ENCODE measurements at regions not wholly inside any gene's neighbourhood (a gene's known extent, or its start where the extent isn't known, plus 50 kb on each side); places are given as distances from the start of the nearest gene placed in this dataset.
"Not testable (repeated sequence)": the region's sequence is repeated elsewhere in the genome, so short reads cannot be mapped to it uniquely, and the experiment has no call there.

- DNase-seq, result no peak
- intact Hi-C loops (cut with DNase I), result no loop called here
These were observed 553.1 kb upstream of the ATXN7L3B start for GRCh38 chr12:73984552-73984951.

DNA sequence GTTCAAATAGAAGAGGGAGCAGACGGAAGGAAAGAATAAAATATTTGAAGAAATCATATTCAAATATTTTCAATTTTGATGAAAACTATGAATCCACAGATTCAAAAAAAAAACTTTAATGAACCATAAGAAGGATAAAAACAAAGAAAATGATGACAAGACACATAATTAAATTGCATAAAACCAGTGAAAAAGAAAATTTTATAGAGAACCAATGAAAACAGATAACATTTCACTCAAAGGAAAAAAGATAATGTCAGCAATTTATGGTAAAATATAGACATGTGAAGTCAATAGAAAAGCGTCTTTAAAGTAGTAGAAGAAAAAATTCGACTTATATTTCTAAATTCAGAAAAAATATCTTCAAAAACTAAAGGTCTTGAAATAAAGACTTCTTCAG is 546.5 kb upstream of the ATXN7L3B start:
- intact Hi-C loops (cut with DNase I), result no loop called here
- DNase-seq, result no peak

- intact Hi-C loops (cut with DNase I), result no loop called here
- no peak for DNase-seq
These were observed 538.7 kb upstream of the ATXN7L3B start for GRCh38 chr12:73998894-73999293.

- intact Hi-C loops (cut with DNase I), result no loop called here
- no peak for DNase-seq
These were observed 522.5 kb upstream of the ATXN7L3B start for GRCh38 chr12:74015118-74015517.

- intact Hi-C loops (cut with DNase I); DNase-seq: not testable (repeated sequence)
These were observed 521.3 kb upstream of the ATXN7L3B start for GRCh38 chr12:74016324-74016723.

GRCh38 chr12:74018849-74019248 is 518.8 kb upstream of the ATXN7L3B start:
- intact Hi-C loops (cut with DNase I), result no loop called here
- no peak for DNase-seq

DNA sequence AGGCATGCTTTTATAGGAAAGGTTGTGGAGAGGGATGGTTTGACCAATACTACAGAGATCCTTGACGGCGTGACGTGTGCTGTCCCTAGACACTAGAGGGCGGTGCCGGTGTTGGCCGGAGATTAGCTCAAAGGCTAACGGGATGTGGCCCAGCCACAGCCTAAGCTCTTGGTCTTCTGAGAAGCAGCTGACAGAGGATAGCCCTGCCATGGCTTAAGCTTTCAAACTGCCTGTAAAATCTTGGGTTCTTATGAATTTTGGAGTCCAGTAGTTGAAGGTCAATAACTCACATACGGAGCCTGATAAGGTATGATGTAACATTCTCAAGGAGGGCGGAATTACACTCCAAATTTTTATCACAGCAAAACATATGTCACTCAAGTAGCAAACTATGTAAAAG is 515.7 kb upstream of the ATXN7L3B start:
- peak; percentile 14 to 86 (median 61) for DNase-seq
- intact Hi-C loops (cut with DNase I), result no loop called here

- intact Hi-C loops (cut with DNase I), result no loop called here
- no peak for DNase-seq
These were observed 506.6 kb upstream of the ATXN7L3B start for GRCh38 chr12:74031045-74031444.

GRCh38 chr12:74033531-74033930 is 504.1 kb upstream of the ATXN7L3B start:
- intact Hi-C loops (cut with DNase I), result no loop called here

GRCh38 chr12:74039138-74039537 is 498.5 kb upstream of the ATXN7L3B start:
- DNase-seq; intact Hi-C loops (cut with DNase I): not testable (repeated sequence)

More at GRCh38 chr12:74033531-74033930, 504.1 kb upstream of the ATXN7L3B start:
- DNase-seq, result no peak

DNA sequence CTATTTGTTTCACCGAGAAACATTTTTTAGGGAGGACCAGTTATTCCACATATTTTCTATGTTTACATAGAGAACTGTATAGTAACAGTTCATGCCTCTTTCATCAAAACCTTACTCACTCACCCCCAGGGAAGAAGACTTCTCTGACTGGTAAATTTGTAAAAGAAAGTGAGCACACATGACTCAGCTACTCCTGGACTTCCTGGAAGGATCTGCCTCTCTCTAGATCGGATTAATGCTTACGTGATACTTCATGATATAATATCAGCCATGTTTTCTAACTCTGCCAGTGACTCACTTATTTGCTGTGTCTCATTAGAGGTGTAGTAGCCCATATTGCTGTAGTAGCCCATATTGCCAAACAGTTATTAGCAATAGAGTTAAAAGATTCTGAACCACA is 494.3 kb upstream of the ATXN7L3B start:
- DNase-seq, result no peak

DNA sequence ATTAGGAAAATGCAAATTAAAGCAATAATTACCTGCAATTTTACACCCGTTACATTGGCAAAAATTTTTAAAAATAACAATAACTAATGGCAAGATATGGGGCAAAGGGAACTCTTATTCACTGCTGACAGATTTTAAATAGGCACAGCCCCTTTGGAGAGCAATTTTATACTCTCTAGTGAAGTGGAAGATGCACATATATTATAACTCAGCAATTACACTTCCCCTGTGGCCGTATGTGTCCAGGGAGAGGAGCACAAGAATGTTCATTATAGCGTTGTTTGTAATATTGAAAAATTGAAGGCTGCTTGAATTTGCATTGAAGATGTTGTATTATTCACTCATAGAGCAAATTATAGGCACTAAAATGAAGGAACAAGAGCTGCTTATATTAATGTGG is 488.3 kb upstream of the ATXN7L3B start:
- no peak for DNase-seq
- intact Hi-C loops (cut with DNase I), result no loop called here

More for the DNA sequence above, 494.3 kb upstream of the ATXN7L3B start:
- intact Hi-C loops (cut with DNase I), result no loop called here

DNA sequence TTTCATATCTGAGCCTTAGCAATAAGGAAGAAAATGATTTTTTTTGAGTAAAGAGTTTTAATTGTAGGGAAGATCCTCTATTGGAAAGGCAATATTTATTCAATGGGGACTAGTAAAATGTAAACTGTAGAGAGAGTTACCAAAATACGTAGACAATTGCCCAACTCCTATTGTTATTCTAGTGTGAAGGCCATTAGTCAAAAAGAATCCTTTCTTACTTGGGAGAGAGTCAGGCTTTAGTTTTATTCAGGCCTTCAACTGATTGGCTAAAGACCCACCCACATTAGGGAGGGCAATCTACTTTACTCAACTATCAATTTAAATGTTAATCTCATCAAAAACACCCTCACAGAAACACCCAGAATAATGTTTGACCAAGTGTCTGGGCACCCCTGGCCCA is 485.8 kb upstream of the ATXN7L3B start:
- DNase-seq, result no peak
- intact Hi-C loops (cut with DNase I), result no loop called here

GRCh38 chr12:74066476-74066875 is 471.2 kb upstream of the ATXN7L3B start:
- no peak for DNase-seq

DNA sequence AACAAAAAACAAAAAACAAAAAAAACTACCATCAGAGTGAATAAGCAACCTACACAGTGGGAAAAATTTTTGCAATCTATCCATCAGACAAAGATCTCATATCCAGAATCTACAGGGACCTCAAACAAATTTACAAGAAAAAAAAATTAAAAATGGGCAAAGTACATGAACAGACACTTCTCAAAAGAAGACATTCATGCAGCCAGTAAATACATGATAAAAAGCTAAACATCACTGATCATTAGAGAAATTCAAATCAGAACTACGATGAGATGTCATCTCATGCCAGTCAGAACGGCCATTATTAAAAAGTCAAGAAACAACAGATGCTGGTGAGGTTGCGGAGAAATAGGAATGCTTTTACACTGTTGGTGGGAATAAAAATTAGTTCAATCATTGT is 466.5 kb upstream of the ATXN7L3B start:
- no peak for DNase-seq
- intact Hi-C loops (cut with DNase I), result no loop called here

More at GRCh38 chr12:74066476-74066875, 471.2 kb upstream of the ATXN7L3B start:
- intact Hi-C loops (cut with DNase I), result no loop called here

- intact Hi-C loops (cut with DNase I), result no loop called here
- no peak for DNase-seq
These were observed 460.7 kb upstream of the ATXN7L3B start for GRCh38 chr12:74076918-74077317.

DNA sequence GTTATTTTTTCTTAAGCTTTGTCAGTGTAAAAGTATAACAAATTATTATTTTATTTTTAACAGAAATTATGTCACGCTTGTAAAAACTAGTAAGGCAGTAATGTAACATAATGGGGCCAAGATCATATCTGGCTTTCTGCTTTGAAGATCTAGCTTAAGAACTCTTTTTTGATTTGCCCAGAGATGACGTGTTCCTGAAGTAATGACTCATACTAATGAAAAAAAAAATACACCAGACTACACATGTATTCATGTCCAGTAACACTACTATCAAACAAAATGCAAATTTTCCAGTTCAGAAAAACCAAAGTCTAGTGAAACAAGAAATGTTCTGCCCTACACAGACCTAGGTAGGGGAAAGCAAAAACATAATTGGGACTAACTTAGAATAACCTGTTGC is 432.2 kb upstream of the ATXN7L3B start:
- intact Hi-C loops (cut with DNase I), result no loop called here
- no peak for DNase-seq

GRCh38 chr12:74108729-74109128 is 428.9 kb upstream of the ATXN7L3B start:
- no peak for DNase-seq
- intact Hi-C loops (cut with DNase I), result no loop called here

DNA sequence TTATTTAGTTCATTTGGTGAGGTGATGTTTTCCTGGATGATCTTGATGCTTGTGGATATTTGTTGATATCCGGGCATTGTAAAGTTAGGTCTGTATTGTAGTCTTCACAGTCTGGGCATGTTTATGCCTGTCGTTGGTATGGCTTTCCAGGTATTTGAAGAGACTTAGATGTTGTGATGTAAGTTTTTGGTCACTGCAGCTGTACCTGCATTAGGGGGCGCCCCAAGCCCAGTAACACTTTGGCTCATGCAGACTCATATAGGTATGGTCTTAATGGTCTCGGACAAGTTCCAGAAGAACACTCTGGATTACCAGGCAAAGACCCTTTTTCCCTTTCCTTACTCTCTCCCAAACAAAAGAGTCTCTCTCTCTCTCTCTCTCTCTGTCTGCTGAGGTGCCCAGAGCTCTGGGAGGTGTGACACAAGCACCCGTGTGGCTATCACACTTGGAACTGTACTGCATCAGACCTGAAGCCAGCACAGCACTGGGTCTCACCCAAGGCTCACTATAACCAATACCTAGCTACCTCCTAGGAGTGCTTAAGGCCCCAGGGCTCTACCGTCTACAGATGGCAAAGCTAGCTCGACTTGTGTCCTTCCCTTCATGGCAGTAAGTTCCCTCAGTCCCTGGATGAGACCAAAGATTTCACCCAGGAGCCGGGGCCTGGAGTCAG is 425.8 kb upstream of the ATXN7L3B start:
- intact Hi-C loops (cut with DNase I), result loop anchor here (5.0 kb wide), 1 partner anchor 305 kb away; no protein-coding TSS in a partner anchor
- peak in 40 of 42 donors; percentile 12 to 79 (median 48) for DNase-seq

GRCh38 chr12:74119811-74120362 is 417.7 kb upstream of the ATXN7L3B start:
- peak in 31 of 42 donors; percentile 11 to 76 (median 42) for DNase-seq
- intact Hi-C loops (cut with DNase I), result no loop called here

DNA sequence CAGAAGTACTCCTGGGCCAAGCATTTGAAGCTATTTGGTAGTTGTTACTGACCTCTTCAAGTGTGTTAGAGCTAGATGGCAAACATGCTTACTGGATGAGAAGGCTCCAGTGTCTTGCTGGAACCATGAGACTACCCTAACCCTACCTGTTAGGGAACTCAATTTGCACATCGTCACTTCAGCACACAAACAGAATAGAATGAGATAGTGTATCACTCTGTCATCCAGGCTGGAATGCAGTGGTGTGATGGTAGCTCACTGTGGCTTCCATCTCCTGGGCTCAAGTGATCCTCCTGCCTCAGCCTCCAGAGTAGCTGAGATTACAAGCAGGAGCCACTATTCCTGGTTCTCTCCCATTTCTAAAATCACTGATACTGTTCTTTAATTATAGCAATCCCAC is 417.0 kb upstream of the ATXN7L3B start:
- intact Hi-C loops (cut with DNase I), result no loop called here
- no peak for DNase-seq
